Progenitor cell of endocrine pancreas (in vitro differentiated cells): ENCODE measurements at regions not wholly inside any gene's neighbourhood (a gene's known extent, or its start where the extent isn't known, plus 50 kb on each side); places are given as distances from the start of the nearest gene placed in this dataset.

Experiments used
- DNase-seq: peaks from one replicate; pipeline ENCODE4 v3.0.0; 2021; ENCODE audit warnings: low spot score; ENCODE audit not compliant: unreplicated experiment
- H3K27ac Mint-ChIP-seq: 2 replicates; pipeline ENCODE4 v1.8.0; 2021; ENCODE audit warnings: mild to moderate bottlenecking, moderate library complexity, mixed read lengths
- H3K27me3 Mint-ChIP-seq: 2 replicates; pipeline ENCODE4 v1.8.0; 2021; ENCODE audit warnings: mixed read lengths
- H3K36me3 Mint-ChIP-seq: 2 replicates; pipeline ENCODE4 v1.8.0; 2022; ENCODE audit warnings: mixed read lengths; ENCODE audit not compliant: insufficient read depth
- H3K4me1 Mint-ChIP-seq: 2 replicates; pipeline ENCODE4 v1.8.0; 2021; ENCODE audit warnings: low read depth, mixed read lengths
- H3K4me3 Mint-ChIP-seq: 2 replicates; pipeline ENCODE4 v1.8.0; 2021; ENCODE audit warnings: low read depth, mild to moderate bottlenecking, moderate library complexity, mixed read lengths
- H3K9me3 Mint-ChIP-seq: 2 replicates; pipeline ENCODE4 v1.8.0; 2021; ENCODE audit warnings: low read depth, mixed read lengths
- CTCF ChIP-seq: fragments of 200-600 bp; sonication (generic); IDR thresholded peaks from one replicate; pipeline ENCODE4 v1.5.0; 2021; ENCODE audit warnings: antibody characterized with exemption, mild to moderate bottlenecking; ENCODE audit not compliant: unreplicated experiment

- H3K9me3 Mint-ChIP-seq = no peaks in the 10 kb centered on the region
- no peak overlapping the region for H3K27ac Mint-ChIP-seq
- no peak overlapping the region for H3K4me3 Mint-ChIP-seq
- H3K36me3 Mint-ChIP-seq = no peaks in the 10 kb centered on the region
- peaks cover 3% of the 10 kb centered on the region for H3K27me3 Mint-ChIP-seq
- TF ChIP-seq CTCF = no peak
- no peak for DNase-seq
- peaks cover 33% of the 10 kb centered on the region for H3K4me1 Mint-ChIP-seq
Measured at GRCh38 chr13:94825507-94825906, 113.2 kb upstream of the SOX21 start.

- Mint-ChIP-seq H3K9me3 (no peaks in the 10 kb centered on the region), H3K36me3 (no peaks in the 10 kb centered on the region), H3K4me1 (peaks cover 27% of the 10 kb centered on the region), H3K4me3 (no peak overlapping the region), H3K27ac (no peak overlapping the region), H3K27me3 (peaks cover 3% of the 10 kb centered on the region)
- DNase-seq = no peak
- no peak for TF ChIP-seq CTCF
Measured at GRCh38 chr13:94824601-94825000, 112.3 kb upstream of the SOX21 start.

GRCh38 chr13:94822356-94822755, 110.0 kb upstream of the SOX21 start:
- Mint-ChIP-seq H3K27me3 (peaks cover 3% of the 10 kb centered on the region), H3K4me1 (peaks cover 8% of the 10 kb centered on the region)

GRCh38 chr13:94816256-94816655, 103.9 kb upstream of the SOX21 start:
- no peak for TF ChIP-seq CTCF
- no peak for DNase-seq
- no peaks in the 10 kb centered on the region for H3K9me3 Mint-ChIP-seq

More at GRCh38 chr13:94822356-94822755, 110.0 kb upstream of the SOX21 start:
- TF ChIP-seq CTCF = no peak
- Mint-ChIP-seq H3K27ac (peak overlapping the region; percentile 38), H3K9me3 (no peaks in the 10 kb centered on the region), H3K36me3 (no peaks in the 10 kb centered on the region), H3K4me3 (no peak overlapping the region)
- DNase-seq = no peak

GRCh38 chr13:94813920-94814475, 101.7 kb upstream of the SOX21 start:
- DNase-seq = no peak
- no peak for TF ChIP-seq CTCF
- no peaks in the 10 kb centered on the region for H3K27me3 Mint-ChIP-seq
- H3K36me3 Mint-ChIP-seq = no peaks in the 10 kb centered on the region
- H3K4me1 Mint-ChIP-seq = peaks cover 1% of the 10 kb centered on the region
- H3K9me3 Mint-ChIP-seq = no peaks in the 10 kb centered on the region
- no peak overlapping the region for H3K4me3 Mint-ChIP-seq
- no peak overlapping the region for H3K27ac Mint-ChIP-seq

More at GRCh38 chr13:94816256-94816655, 103.9 kb upstream of the SOX21 start:
- Mint-ChIP-seq H3K4me1 (peaks cover 4% of the 10 kb centered on the region), H3K36me3 (no peaks in the 10 kb centered on the region), H3K4me3 (no peak overlapping the region), H3K27ac (no peak overlapping the region), H3K27me3 (no peaks in the 10 kb centered on the region)
